Naive thymus-derived CD4-positive, alpha-beta T cell (primary cell): ENCODE measurements at regions not wholly inside any gene's neighbourhood (a gene's known extent, or its start where the extent isn't known, plus 50 kb on each side); places are given as distances from the start of the nearest gene placed in this dataset.

Experiments
- ATAC-seq: fragments of 150-1000 bp; cut with Tn5 transposase; 2 replicates; pipeline ENCODE4 v1.10.0; 2021; ENCODE audit warnings: mild to moderate bottlenecking, moderate library complexity
- CTCF ChIA-PET: fragments of 350-600 bp; sonication (Branson Sonifier 250); formaldehyde crosslinking; loops from one replicate; lab custom pipeline; 2021; ENCODE audit warnings: antibody characterized with exemption; lab: Charles Lee
- POLR2A ChIA-PET: fragments of 350-600 bp; sonication (Branson Sonifier 250); formaldehyde crosslinking; loops from one replicate; lab custom pipeline; 2021; ENCODE audit warnings: antibody characterized with exemption, inconsistent platforms; lab: Charles Lee
- DNase-seq, 9 donors: peaks; one replicate each; pipeline versions ENCODE4 v3.0.0 to v3.0.0-alpha.2; 2020 to 2022; ENCODE audit warnings: mixed read lengths in 1 of 9
- H3K27ac ChIP-seq: one replicate; pipeline ENCODE4 v1.7.0; 2013; ENCODE audit warnings: mild to moderate bottlenecking, low read depth, low read length, moderate library complexity
- H3K27me3 ChIP-seq, 2 donors: one replicate each; pipeline ENCODE4 v1.7.0; 2013; ENCODE audit warnings: low read length in 2 of 2, mild to moderate bottlenecking in 2 of 2, moderate library complexity in 2 of 2; ENCODE audit not compliant: control insufficient read depth in 2 of 2, insufficient read depth in 2 of 2
- H3K36me3 ChIP-seq, 3 experiments: 1 replicate in 2 of 3; 2 replicates in 1 of 3; pipeline ENCODE4 v1.7.0; 2013; ENCODE audit warnings: low read length in 3 of 3, mild to moderate bottlenecking in 3 of 3, moderate library complexity in 1 of 3; ENCODE audit not compliant: insufficient read depth in 3 of 3, control insufficient read depth in 2 of 3
- H3K4me1 ChIP-seq, 2 donors: one replicate each; pipeline ENCODE4 v1.7.0; 2013; ENCODE audit warnings: low read length in 2 of 2, mild to moderate bottlenecking in 2 of 2, moderate library complexity in 1 of 2; ENCODE audit not compliant: control insufficient read depth in 2 of 2, insufficient read depth in 2 of 2
- H3K4me3 ChIP-seq: 2 replicates; pipeline ENCODE4 v1.7.0; 2013; ENCODE audit warnings: mild to moderate bottlenecking, low read length
- H3K9me3 ChIP-seq, 3 experiments: 1 replicate in 2 of 3; 2 replicates in 1 of 3; pipeline ENCODE4 v1.7.0; 2013; ENCODE audit warnings: low read length in 3 of 3; ENCODE audit not compliant: control insufficient read depth in 2 of 3
- H3K27ac Mint-ChIP-seq, 9 donors: one replicate each; pipeline ENCODE4 v1.8.0; 2020 to 2022; ENCODE audit warnings: mixed read lengths in 9 of 9, mild to moderate bottlenecking in 8 of 9, moderate library complexity in 5 of 9, inconsistent platforms in 2 of 9
- H3K27me3 Mint-ChIP-seq, 5 donors: one replicate each; pipeline ENCODE4 v1.8.0; 2021 to 2022; ENCODE audit warnings: mixed read lengths in 5 of 5, mild to moderate bottlenecking in 1 of 5
- H3K36me3 Mint-ChIP-seq, 5 donors: one replicate each; pipeline ENCODE4 v1.8.0; 2020 to 2022; ENCODE audit warnings: mixed read lengths in 5 of 5, mild to moderate bottlenecking in 3 of 5, inconsistent platforms in 1 of 5
- H3K4me1 Mint-ChIP-seq, 7 donors: one replicate each; pipeline ENCODE4 v1.8.0; 2020 to 2022; ENCODE audit warnings: mixed read lengths in 7 of 7, mild to moderate bottlenecking in 3 of 7, inconsistent platforms in 1 of 7
- H3K4me3 Mint-ChIP-seq, 10 donors: one replicate each; pipeline ENCODE4 v1.8.0; 2020 to 2022; ENCODE audit warnings: mild to moderate bottlenecking in 10 of 10, mixed read lengths in 10 of 10, moderate library complexity in 6 of 10, inconsistent platforms in 2 of 10
- H3K9me3 Mint-ChIP-seq, 11 donors: one replicate each; pipeline ENCODE4 v1.8.0; 2020 to 2022; ENCODE audit warnings: mixed read lengths in 11 of 11, mild to moderate bottlenecking in 4 of 11, inconsistent platforms in 1 of 11, moderate library complexity in 1 of 11
- intact Hi-C, 2 donors: fragments of 100-400 bp; cut with micrococcal nuclease; formaldehyde crosslinking; loops; one replicate each; pipeline ENCODE4 v1.15.1; 2023

GRCh38 chr14:100655741-100656085 lies 68.5 kb upstream of the BEGAIN start:
- no peak overlapping the region for H3K4me3 ChIP-seq
- H3K4me3 Mint-ChIP-seq, result no peak overlapping the region
- intact Hi-C loops, result no loop called here

GRCh38 chr14:100656996-100657395 lies 69.7 kb upstream of the DLK1 start:
- DNase-seq (no peak), ATAC-seq (no peak)
- no peaks in the 10 kb centered on the region for H3K36me3 ChIP-seq
- no peak overlapping the region for H3K4me3 ChIP-seq
- Mint-ChIP-seq H3K36me3 (no peaks in the 10 kb centered on the region), H3K27me3 (peaks cover 5 to 27% (median 16%) of the 10 kb centered on the region in 5 donors), H3K4me3 (no peak overlapping the region), H3K4me1 (peaks cover 0 to 4% (median 0%) of the 10 kb centered on the region in 7 donors), H3K27ac (no peak overlapping the region), H3K9me3 (no peaks in the 10 kb centered on the region)
- ChIA-PET POLR2A (no interaction called here), CTCF (interaction anchor here (0.6 to 1.6 kb wide), 4 partner anchors 10 to 135 kb away, joined by 3 to 8 read pairs (median 3); no protein-coding TSS in a partner anchor)
- H3K27me3 ChIP-seq, result no peaks in the 10 kb centered on the region
- H3K27ac ChIP-seq, result no peak overlapping the region
- no peaks in the 10 kb centered on the region for H3K9me3 ChIP-seq
- intact Hi-C loops, result no loop called here
- H3K4me1 ChIP-seq, result peaks cover 0 to 4% of the 10 kb centered on the region in 2 donors

More at GRCh38 chr14:100655741-100656085, 68.5 kb upstream of the BEGAIN start:
- Mint-ChIP-seq H3K9me3 (no peaks in the 10 kb centered on the region), H3K36me3 (no peaks in the 10 kb centered on the region), H3K4me1 (peaks cover 0 to 4% (median 0%) of the 10 kb centered on the region in 7 donors), H3K27me3 (peaks cover 5 to 32% (median 16%) of the 10 kb centered on the region in 5 donors), H3K27ac (no peak overlapping the region)
- ChIA-PET POLR2A (interaction anchor here (0.6 kb wide), 1 partner anchor 14 kb away, joined by 3 read pairs; no protein-coding TSS in a partner anchor), CTCF (interaction anchor here (0.8 to 1.5 kb wide), 3 partner anchors 10 to 273 kb away, joined by 3 to 10 read pairs (median 6); no protein-coding TSS in a partner anchor)
- no peak for ATAC-seq
- Histone ChIP-seq H3K27me3 (no peaks in the 10 kb centered on the region), H3K9me3 (no peaks in the 10 kb centered on the region), H3K4me1 (peaks cover 0 to 4% of the 10 kb centered on the region in 2 donors), H3K36me3 (no peaks in the 10 kb centered on the region), H3K27ac (no peak overlapping the region)
- DNase-seq, result no peak

GRCh38 chr14:100657780-100658179 lies 68.9 kb upstream of the DLK1 start:
- Histone ChIP-seq H3K4me3 (no peak overlapping the region), H3K27me3 (no peaks in the 10 kb centered on the region), H3K36me3 (no peaks in the 10 kb centered on the region), H3K9me3 (no peaks in the 10 kb centered on the region), H3K4me1 (peaks cover 0 to 4% of the 10 kb centered on the region in 2 donors), H3K27ac (no peak overlapping the region)
- Mint-ChIP-seq H3K4me3 (no peak overlapping the region), H3K27me3 (peaks cover 5 to 27% (median 16%) of the 10 kb centered on the region in 5 donors), H3K27ac (no peak overlapping the region), H3K4me1 (peaks cover 0 to 4% (median under 1%) of the 10 kb centered on the region in 7 donors), H3K36me3 (no peaks in the 10 kb centered on the region), H3K9me3 (no peaks in the 10 kb centered on the region)
- intact Hi-C loops, result no loop called here
- DNase-seq (no peak), ATAC-seq (no peak)
- ChIA-PET CTCF (interaction anchor here (1.3 to 1.6 kb wide), 2 partner anchors 11 to 135 kb away, joined by 3 to 8 read pairs; no protein-coding TSS in a partner anchor), POLR2A (no interaction called here)

GRCh38 chr14:100658181-100658886 lies 68.4 kb upstream of the DLK1 start:
- Mint-ChIP-seq H3K4me3 (no peak overlapping the region), H3K9me3 (no peaks in the 10 kb centered on the region), H3K36me3 (no peaks in the 10 kb centered on the region), H3K4me1 (peaks cover 0 to 6% (median 4%) of the 10 kb centered on the region in 7 donors), H3K27ac (no peak overlapping the region), H3K27me3 (peaks cover 5 to 27% (median 16%) of the 10 kb centered on the region in 5 donors)
- no peak overlapping the region for H3K27ac ChIP-seq
- H3K27me3 ChIP-seq, result no peaks in the 10 kb centered on the region
- POLR2A ChIA-PET, result no interaction called here
- H3K36me3 ChIP-seq, result no peaks in the 10 kb centered on the region
- CTCF ChIA-PET, result interaction anchor here (1.6 kb wide), 1 partner anchor 12 kb away, joined by 8 read pairs; no protein-coding TSS in a partner anchor
- H3K9me3 ChIP-seq, result no peaks in the 10 kb centered on the region
- DNase-seq (no peak), ATAC-seq (no peak)
- intact Hi-C loops, result no loop called here
- H3K4me3 ChIP-seq, result no peak overlapping the region
- H3K4me1 ChIP-seq, result peaks cover 0 to 4% of the 10 kb centered on the region in 2 donors

- POLR2A ChIA-PET, result no interaction called here
- no peaks in the 10 kb centered on the region for H3K36me3 Mint-ChIP-seq
- Histone ChIP-seq H3K9me3 (no peaks in the 10 kb centered on the region), H3K27ac (no peak overlapping the region), H3K4me1 (peaks cover 0 to 2% of the 10 kb centered on the region in 2 donors), H3K36me3 (no peaks in the 10 kb centered on the region), H3K27me3 (no peaks in the 10 kb centered on the region), H3K4me3 (no peak overlapping the region)
- peaks cover 5 to 21% (median 10%) of the 10 kb centered on the region in 5 donors for H3K27me3 Mint-ChIP-seq
- H3K4me1 Mint-ChIP-seq, result peaks cover 0 to 6% (median 2%) of the 10 kb centered on the region in 7 donors
- CTCF ChIA-PET, result interaction anchor here (0.7 kb wide), 1 partner anchor 266 kb away, joined by 3 read pairs; no protein-coding TSS in a partner anchor
- H3K9me3 Mint-ChIP-seq, result no peaks in the 10 kb centered on the region
- DNase-seq (no peak), ATAC-seq (no peak)
- intact Hi-C loops, result loop anchor here in 1 of 2 donors (5.0 kb wide), 1 partner anchor 968 kb away; no protein-coding TSS in a partner anchor
- no peak overlapping the region for H3K27ac Mint-ChIP-seq
- no peak overlapping the region for H3K4me3 Mint-ChIP-seq
These were observed 67.2 kb upstream of the DLK1 start for GRCh38 chr14:100659345-100660001.

GRCh38 chr14:100660498-100660881 lies 66.2 kb upstream of the DLK1 start:
- ChIA-PET CTCF (interaction anchor here (1.0 to 1.3 kb wide), 2 partner anchors 15 to 20 kb away, joined by 3 to 4 read pairs; no protein-coding TSS in a partner anchor), POLR2A (no interaction called here)
- Mint-ChIP-seq H3K9me3 (no peaks in the 10 kb centered on the region), H3K36me3 (no peaks in the 10 kb centered on the region), H3K4me1 (peaks cover 0 to 9% (median 2%) of the 10 kb centered on the region in 7 donors), H3K4me3 (no peak overlapping the region), H3K27ac (no peak overlapping the region), H3K27me3 (peaks cover 5 to 20% (median 9%) of the 10 kb centered on the region in 5 donors)
- ATAC-seq (no peak), DNase-seq (no peak)
- Histone ChIP-seq H3K9me3 (no peaks in the 10 kb centered on the region), H3K27ac (no peak overlapping the region), H3K27me3 (no peaks in the 10 kb centered on the region), H3K4me3 (no peak overlapping the region), H3K4me1 (no peaks in the 10 kb centered on the region), H3K36me3 (no peaks in the 10 kb centered on the region)
- intact Hi-C loops, result loop anchor here in 1 of 2 donors (5.0 kb wide), 1 partner anchor 967 kb away; no protein-coding TSS in a partner anchor
